GM18951 (cell line): ENCODE measurements at regions not wholly inside any gene's neighbourhood (a gene's known extent, or its start where the extent isn't known, plus 50 kb on each side); places are given as distances from the start of the nearest gene placed in this dataset.
"Not testable (repeated sequence)": the region's sequence is repeated elsewhere in the genome, so short reads cannot be mapped to it uniquely, and the experiment has no call there.

Source experiments
- POLR2A ChIP-seq: IDR thresholded peaks from 4 replicates; pipeline ENCODE4 v1.6.1; 2011; ENCODE audit warnings: mild to moderate bottlenecking; ENCODE audit not compliant: insufficient read length, insufficient read depth; ENCODE audit errors: extremely low read depth
- in situ Hi-C: fragments of 300-500 bp; cut with MboI; formaldehyde crosslinking; loops from one replicate; pipeline ENCODE4 v1.12.0; 2022; ENCODE audit warnings: low sequenced_read_pairs, mixed read lengths, inconsistent platforms; ENCODE audit not compliant: unreplicated experiment

DNA sequence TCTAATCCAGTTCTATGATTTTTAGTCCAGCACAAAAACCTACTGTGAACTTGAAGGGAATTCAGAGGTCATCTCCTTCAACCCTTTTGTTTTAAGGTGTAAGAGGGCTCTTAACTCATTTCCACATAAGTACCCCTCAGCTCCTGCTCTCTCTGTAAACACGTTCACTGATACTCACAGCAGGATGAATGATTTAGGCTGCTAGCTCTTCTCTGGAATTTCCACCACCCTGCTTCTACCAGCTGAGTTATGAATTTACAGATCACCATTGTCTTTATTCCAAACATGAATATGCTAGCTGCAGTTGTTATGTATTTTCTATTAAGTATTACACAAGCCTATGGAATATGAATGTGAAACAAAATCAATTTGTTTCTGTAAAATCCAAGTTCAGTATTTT is 101.3 kb upstream of the NANOGP8 start:
- in situ Hi-C loops = no loop called here
- TF ChIP-seq POLR2A = no peak

DNA sequence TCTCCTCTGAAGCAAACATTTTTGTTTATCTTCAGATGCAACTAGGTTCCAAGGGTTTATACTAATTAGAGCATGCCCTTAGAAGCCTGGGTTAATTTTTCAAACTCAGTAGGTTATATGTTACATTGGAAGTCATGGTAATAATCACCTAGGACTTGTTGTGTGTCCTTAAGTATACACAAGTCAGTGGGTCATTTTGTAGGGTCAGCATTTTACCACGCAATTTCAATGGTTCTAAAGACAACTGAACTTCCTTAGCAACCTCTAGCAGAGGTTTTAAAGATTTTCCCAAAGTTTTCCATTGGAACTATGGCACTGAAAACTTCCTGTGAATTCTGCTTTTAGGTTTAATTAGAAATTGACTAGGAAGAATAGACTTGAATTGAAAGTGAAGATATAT is 99.6 kb upstream of the NANOGP8 start:
- no peak for TF ChIP-seq POLR2A
- in situ Hi-C loops = no loop called here

DNA sequence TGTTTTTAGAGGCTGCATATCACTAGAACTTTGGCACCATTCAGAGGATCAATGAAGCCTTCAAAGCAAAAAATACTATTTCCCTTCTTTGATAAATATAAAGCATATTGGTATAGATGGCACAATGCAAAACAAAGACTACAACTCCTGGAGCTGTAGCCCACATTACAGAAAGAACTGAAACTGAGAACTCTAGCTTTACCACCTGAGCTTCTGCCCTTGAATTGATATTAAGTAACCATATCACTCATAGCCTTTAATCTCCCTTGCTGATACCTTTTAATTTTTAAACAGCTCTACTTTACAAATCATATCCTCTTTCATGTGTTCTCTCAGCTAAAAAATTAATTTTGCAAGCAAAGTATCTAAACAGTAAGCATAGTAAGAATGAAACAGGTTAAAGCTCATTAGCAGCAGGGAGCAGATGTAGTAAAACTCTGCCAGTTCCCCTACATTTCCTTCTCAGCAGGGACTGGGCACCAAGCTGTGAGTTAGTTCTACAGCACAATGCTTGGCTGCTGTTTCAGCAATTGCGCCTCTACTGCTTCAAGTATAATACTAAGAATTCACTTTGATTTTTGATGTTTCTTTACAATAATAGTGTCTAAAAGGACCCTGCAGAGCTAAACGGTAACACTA is 97.9 kb upstream of the NANOGP8 start:
- TF ChIP-seq POLR2A = no peak

DNA sequence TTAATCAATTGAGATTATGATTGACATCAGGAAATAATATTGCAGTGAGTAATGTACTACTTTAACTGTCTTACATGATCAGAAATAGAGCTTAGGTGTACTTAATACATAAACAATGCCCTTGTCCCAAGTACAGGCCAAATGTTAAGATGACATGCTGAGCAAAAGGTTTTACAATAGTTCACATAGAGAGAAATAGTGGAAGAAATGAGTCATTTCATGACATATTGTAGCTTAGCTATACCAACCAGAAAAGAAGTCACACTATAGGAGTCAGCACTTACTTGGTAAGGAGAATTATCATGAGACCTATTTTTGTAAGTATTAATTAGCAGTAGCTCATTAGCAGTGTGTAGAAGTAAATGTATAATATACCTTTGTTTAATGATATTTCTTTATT is 96.4 kb upstream of the NANOGP8 start:
- no peak for TF ChIP-seq POLR2A
- in situ Hi-C loops = no loop called here

More for the DNA sequence above, 97.9 kb upstream of the NANOGP8 start:
- in situ Hi-C loops = no loop called here

DNA sequence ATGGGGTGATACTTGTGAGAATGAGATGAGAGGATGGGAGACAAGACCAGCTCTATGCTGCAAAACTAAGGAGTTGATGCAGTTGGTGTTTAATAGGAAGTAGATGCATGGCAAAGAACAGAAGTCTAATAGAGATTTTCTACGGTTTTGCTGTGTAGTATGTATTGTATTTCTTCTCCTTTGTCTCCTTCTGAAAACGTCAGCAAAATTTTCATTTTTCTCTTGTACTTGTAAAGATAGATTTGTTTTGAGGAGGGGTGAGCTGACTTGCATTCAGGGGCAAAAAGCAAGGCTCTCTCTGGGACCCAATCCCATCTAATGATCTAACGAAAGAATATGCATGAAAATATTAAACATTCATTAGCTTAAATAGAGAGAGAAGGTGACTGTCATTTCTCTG is 94.6 kb upstream of the NANOGP8 start:
- in situ Hi-C loops = no loop called here
- no peak for TF ChIP-seq POLR2A

DNA sequence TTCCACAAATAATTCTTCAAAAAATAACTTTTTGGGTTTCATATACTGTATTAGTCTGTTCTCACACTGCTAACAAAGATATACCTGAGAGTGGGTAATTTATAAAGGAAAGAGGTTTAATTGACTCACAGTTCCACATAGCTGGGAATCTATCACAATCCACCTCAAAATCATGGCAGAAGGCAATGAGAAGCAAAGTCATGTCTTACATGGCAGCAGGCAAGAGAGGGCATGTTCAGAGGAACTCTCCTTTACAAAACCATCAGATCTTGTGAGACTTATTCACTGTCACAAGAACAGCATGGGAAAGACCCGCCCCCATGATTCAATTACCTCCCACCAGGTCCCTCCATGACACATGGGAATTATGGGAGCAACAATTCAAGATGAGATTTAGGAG is 93.1 kb upstream of the NANOGP8 start:
- in situ Hi-C loops = not testable (repeated sequence)

DNA sequence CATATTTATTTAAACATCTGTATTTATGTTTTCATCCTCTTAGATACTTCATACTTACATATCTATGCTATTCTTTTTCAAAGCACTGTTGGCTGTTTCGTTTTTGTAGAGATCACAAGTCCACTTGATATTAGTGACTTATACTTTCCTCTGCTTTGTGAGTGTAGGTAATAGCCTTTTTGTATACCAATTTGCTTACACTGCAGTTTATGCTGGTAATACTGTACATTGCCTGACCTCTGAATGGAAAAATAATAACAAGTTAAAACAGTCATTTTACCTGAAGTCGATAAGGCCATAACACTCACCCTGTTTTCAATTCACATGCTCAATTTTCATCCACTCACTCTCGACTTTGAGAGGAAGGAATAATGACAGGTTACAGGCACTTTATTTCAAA is 89.9 kb upstream of the NANOGP8 start:
- in situ Hi-C loops = no loop called here
- no peak for TF ChIP-seq POLR2A

DNA sequence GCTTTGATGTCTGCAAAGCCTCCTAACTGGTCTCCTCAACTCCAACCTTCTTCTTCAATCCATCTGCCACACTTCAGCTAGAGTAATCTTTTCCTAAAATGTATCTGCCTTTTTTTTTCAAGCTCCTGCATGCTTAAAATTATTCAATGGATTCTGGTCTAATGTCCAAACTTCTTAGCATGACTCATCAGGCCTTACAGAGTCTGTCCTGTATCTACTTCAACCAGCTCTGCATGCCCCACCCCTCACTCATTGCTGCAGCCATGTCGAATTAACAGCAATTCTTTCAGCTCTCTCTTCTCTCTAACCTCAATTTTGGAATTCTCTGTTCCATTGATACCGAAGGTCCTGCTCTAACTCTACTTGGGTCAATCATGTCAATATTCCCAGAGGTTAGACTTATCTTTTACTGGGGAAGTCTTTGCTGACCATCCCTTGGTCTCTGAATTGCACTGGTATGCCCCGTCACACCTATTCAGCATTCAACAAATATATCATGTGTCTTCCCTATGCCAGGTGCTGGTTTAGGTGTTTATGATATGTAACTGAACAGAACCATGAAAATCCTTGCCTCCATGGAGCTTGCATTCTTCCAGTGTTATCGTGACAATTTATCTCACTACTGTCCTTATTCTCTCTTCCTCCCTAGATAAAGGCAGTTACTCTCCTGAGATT is 88.5 kb upstream of the NANOGP8 start:
- no peak for TF ChIP-seq POLR2A
- in situ Hi-C loops = no loop called here

DNA sequence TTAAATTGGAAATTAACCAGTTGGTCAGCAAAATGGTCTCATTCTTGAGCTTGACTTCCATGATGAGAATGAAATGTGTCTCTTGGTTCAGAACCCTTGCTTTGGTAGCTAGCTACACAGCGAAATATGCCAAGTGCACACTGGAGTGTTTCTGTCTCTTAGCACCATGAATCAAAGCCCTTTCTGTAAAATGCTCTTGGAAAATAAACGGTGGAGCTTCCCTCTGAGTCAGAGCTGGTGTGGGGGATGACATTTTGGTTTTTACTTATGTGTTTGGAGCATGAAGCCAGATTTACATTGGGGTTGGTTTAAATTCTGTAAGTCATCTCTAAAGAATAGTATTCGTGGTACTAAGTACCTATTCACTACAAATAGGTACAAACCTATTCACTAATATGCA is 85.1 kb upstream of the NANOGP8 start:
- in situ Hi-C loops = no loop called here
- no peak for TF ChIP-seq POLR2A

DNA sequence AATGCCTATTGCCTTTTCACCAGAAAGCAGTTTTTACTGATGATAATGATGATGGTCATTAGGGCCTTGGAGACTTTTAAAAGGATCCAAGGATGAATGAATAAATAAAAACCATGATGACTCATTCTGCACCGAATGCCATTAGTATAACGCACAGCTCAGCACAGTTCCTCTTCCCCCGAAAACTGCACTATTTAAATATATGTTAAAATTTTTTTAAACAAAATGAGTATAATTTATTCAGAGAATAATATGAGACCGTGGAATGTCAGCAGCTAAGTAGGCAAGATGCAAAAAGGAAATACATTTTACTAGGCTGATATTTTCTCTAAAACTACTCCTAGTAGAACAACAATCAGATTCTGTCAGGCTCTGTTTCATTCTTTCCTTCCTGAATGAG is 83.4 kb upstream of the NANOGP8 start:
- in situ Hi-C loops = no loop called here
- no peak for TF ChIP-seq POLR2A

DNA sequence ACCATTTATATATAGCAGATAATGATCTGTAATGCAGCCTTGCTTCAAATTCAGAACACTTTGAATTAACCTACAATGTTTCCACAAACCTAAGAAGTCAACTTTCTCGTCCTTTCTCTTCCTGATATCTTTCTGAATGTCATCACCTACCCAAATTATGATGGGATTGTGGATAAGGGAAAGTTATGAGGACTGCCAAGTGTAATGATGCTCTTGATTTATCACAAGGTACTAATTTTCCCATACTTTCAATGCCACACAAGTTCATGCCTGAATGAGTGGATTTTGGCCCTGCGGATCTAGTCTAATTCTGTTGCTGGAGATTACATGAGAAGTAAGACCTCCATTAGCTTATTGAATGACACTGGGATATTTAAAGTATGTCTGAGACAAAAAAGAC is 82.6 kb upstream of the NANOGP8 start:
- in situ Hi-C loops = no loop called here
- no peak for TF ChIP-seq POLR2A

DNA sequence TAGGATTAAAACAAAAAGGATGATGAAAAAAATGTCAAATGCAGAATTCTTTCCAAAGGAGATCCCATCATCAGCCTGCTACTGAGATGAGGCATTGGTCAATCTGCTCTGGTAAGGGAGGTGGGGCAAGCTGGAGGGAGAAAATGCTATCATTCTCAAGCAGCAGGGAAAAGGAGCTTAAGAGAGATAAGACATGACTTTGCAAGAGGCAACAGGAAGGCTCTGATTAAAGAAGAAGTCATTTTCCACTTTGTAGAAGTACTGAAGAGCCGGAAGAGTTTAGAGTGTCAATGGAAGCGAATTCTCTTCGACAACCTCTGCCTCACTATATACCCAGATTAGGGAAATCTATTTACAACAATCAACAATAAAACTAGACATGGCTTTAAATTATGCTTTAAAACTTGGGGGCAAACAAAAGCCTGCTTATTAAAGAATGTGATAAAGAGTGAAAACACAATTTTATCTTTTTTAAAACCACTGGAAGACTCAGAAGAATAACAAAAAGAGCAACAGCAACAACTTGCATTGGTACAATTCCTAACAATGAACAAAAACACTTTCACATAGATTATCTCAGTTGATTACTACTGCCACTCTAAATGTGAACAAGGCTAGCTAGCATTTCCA is 81.8 kb upstream of the NANOGP8 start:
- in situ Hi-C loops = no loop called here
- no peak for TF ChIP-seq POLR2A

DNA sequence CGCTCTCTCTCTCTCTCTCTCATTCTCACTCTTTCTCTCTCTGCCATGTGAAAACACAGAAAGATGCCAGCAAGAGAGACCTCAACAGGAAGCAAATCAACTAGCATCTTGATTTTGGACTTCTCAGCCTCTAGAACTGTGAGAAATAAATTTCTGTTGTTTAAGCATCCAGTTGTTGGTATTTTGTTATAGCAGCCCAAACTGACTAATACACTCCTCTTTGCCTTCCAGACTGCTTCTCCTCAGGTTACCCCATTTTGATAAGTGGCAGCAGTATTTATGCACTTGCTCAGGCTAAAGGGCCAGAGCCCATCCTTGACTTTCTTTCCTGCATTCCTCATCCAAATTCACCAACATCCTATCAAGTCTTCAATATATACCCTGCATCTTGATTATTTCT is 76.6 kb upstream of the NANOGP8 start:
- in situ Hi-C loops = no loop called here

DNA sequence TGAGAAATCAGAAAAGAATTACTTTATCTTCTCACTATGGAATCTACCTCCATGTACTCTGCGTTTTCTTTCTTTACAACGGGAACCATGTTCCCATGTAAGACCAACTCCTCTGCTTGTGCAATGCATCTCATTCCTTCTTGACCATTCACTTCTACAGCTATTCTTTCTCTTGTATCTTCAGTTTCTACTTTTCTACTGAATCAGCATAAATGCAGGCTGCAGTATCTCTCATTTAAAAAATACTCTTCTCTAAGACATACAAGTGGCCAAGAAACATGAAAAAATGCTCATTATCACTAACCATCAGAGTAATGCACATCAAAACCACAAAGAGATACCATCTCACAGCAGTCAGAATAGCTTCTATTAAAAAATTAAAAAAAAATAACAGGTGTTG is 74.1 kb upstream of the NANOGP8 start:
- in situ Hi-C loops = no loop called here
- TF ChIP-seq POLR2A = no peak

More for the DNA sequence above, 76.6 kb upstream of the NANOGP8 start:
- no peak for TF ChIP-seq POLR2A
